Ovary (tissue), 7 donors: ENCODE measurements at regions not wholly inside any gene's neighbourhood (a gene's known extent, or its start where the extent isn't known, plus 50 kb on each side); places are given as distances from the start of the nearest gene placed in this dataset.

Experiments used
- DNase-seq, 5 donors: peaks; one replicate each; pipeline ENCODE4 v3.0.0-alpha.2; 2019 to 2020
- H3K27ac ChIP-seq, 2 donors: fragments of 200-600 bp; one replicate each; pipeline versions ENCODE4 v1.5.1 to v1.8.0; 2019 to 2022
- H3K27me3 ChIP-seq: fragments of 200-600 bp; one replicate; pipeline ENCODE4 v1.8.0; 2022
- H3K36me3 ChIP-seq: fragments of 200-600 bp; sonication (generic); one replicate; pipeline ENCODE4 v1.5.1; 2019
- H3K4me1 ChIP-seq: one replicate; pipeline ENCODE4 v1.8.1; 2013; ENCODE audit warnings: mild to moderate bottlenecking, moderate library complexity; ENCODE audit not compliant: insufficient read depth
- H3K4me3 ChIP-seq: fragments of 200-600 bp; sonication (generic); one replicate; pipeline ENCODE4 v1.5.1; 2017
- H3K9me3 ChIP-seq, 2 donors: fragments of 200-600 bp in 1 of 2; sonication (generic) in 1 of 2; one replicate each; pipeline versions ENCODE4 v1.5.1 to v1.8.1; 2013 to 2019; ENCODE audit warnings: mild to moderate bottlenecking in 1 of 2, moderate library complexity in 1 of 2
- CTCF ChIP-seq, 3 donors: fragments of 450-650 bp in 2 of 3; fragments of 200-600 bp in 1 of 3; IDR thresholded peaks; one replicate each; pipeline versions ENCODE4 v1.5.1 to v1.8.0; 2016 to 2022; ENCODE audit warnings: antibody characterized with exemption in 3 of 3, mild to moderate bottlenecking in 1 of 3
- EP300 ChIP-seq: sonication (generic); formaldehyde crosslinking; IDR thresholded peaks from one replicate; pipeline ENCODE4 v1.6.1; 2017; ENCODE audit warnings: antibody characterized with exemption
- POLR2A ChIP-seq: fragments of 450-650 bp; IDR thresholded peaks from one replicate; pipeline ENCODE4 v1.6.1; 2017; ENCODE audit warnings: antibody characterized with exemption, mild to moderate bottlenecking, moderate library complexity
- WGBS, 3 donors: extraction: QIAGEN DNeasy Blood & Tissue Kit in 1 of 3; methylation state at CpG; one replicate each; pipeline versions ENCODE4 v1.1.5 to v1.1.7; 2013 to 2017; 5-methylcytosine and 5-hydroxymethylcytosine counted together
- intact Hi-C, 4 donors: fragments of 100-400 bp; cut with DNase I; formaldehyde crosslinking; loops; one replicate each; pipeline versions ENCODE4 v1.11.0 to v1.15.1; 2022 to 2023
- donor health status: DM: no; HTN: no; CAD: no; lungs with moderate emphysema.
- donor health status: DM: no; HTN: no; CAD: no.
- donor health status: Bipolar disorder and iron deficiency.
- donor health status: DM: no; HTN: no; CAD: no.
- donor health status: DM: yes; HTN: yes; CAD: no.

GRCh38 chr4:14592950-14593349 lies 409.3 kb upstream of the CPEB2 start:
- H3K4me1 ChIP-seq = no peaks in the 10 kb centered on the region
- no peaks in the 10 kb centered on the region for H3K9me3 ChIP-seq
- WGBS, 3 donors = 79 to 81% (median 80%) methylated on average over 2 of the region's 2 CpGs
- DNase-seq = no peak
- intact Hi-C loops = no loop called here
- H3K36me3 ChIP-seq = no peaks in the 10 kb centered on the region
- TF ChIP-seq EP300 = no peak
- no peak for TF ChIP-seq CTCF (IDR thresholded peaks at IDR 0.05)
- TF ChIP-seq POLR2A = no peak
- H3K27me3 ChIP-seq = no peaks in the 10 kb centered on the region
- no peak overlapping the region for H3K27ac ChIP-seq
- H3K4me3 ChIP-seq = no peak overlapping the region

- WGBS, 3 donors = 29 to 31% (median 31%) methylated on average over 4 of the region's 4 CpGs
- no peak for DNase-seq
- H3K27ac ChIP-seq = no peak overlapping the region
- intact Hi-C loops = no loop called here
- H3K36me3 ChIP-seq = no peaks in the 10 kb centered on the region
- no peak overlapping the region for H3K4me3 ChIP-seq
- TF ChIP-seq POLR2A = no peak
- no peak for TF ChIP-seq CTCF (IDR thresholded peaks at IDR 0.05)
- no peak for TF ChIP-seq EP300
- no peaks in the 10 kb centered on the region for H3K4me1 ChIP-seq
- H3K27me3 ChIP-seq = no peaks in the 10 kb centered on the region
- H3K9me3 ChIP-seq = no peaks in the 10 kb centered on the region
These were observed 406.3 kb upstream of the CPEB2 start for GRCh38 chr4:14596028-14596427.

- TF ChIP-seq POLR2A (no peak), EP300 (no peak), CTCF (IDR thresholded peaks at IDR 0.05) (no peak)
- 33 to 56% (median 54%) methylated on average over 2 of the region's 2 CpGs for WGBS, 3 donors
- no peak for DNase-seq
- H3K36me3 ChIP-seq = no peaks in the 10 kb centered on the region
- no peaks in the 10 kb centered on the region for H3K9me3 ChIP-seq
- H3K4me1 ChIP-seq = no peaks in the 10 kb centered on the region
- H3K27ac ChIP-seq = no peak overlapping the region
- intact Hi-C loops = no loop called here
- no peak overlapping the region for H3K4me3 ChIP-seq
- H3K27me3 ChIP-seq = no peaks in the 10 kb centered on the region
These were observed 405.8 kb upstream of the CPEB2 start for GRCh38 chr4:14596437-14596836.

- intact Hi-C loops = no loop called here
- H3K36me3 ChIP-seq = no peaks in the 10 kb centered on the region
- no peaks in the 10 kb centered on the region for H3K4me1 ChIP-seq
- no peak for DNase-seq
- TF ChIP-seq POLR2A = no peak
- TF ChIP-seq EP300 = no peak
- TF ChIP-seq CTCF (IDR thresholded peaks at IDR 0.05) = no peak
- no peaks in the 10 kb centered on the region for H3K27me3 ChIP-seq
- no peak overlapping the region for H3K4me3 ChIP-seq
- H3K9me3 ChIP-seq = no peaks in the 10 kb centered on the region
- H3K27ac ChIP-seq = no peak overlapping the region
- 43 to 47% (median 44%) methylated on average over 2 of the region's 2 CpGs for WGBS, 3 donors
These were observed 405.4 kb upstream of the CPEB2 start for GRCh38 chr4:14596904-14597303.

- H3K4me3 ChIP-seq = no peak overlapping the region
- H3K36me3 ChIP-seq = no peaks in the 10 kb centered on the region
- H3K9me3 ChIP-seq = no peaks in the 10 kb centered on the region
- 44 to 49% (median 44%) methylated on average over 2 of the region's 2 CpGs for WGBS, 3 donors
- H3K4me1 ChIP-seq = no peaks in the 10 kb centered on the region
- TF ChIP-seq POLR2A (no peak), CTCF (IDR thresholded peaks at IDR 0.05) (no peak), EP300 (no peak)
- DNase-seq = no peak
- H3K27me3 ChIP-seq = no peaks in the 10 kb centered on the region
- intact Hi-C loops = no loop called here
- H3K27ac ChIP-seq = no peak overlapping the region
These were observed 400.1 kb upstream of the CPEB2 start for GRCh38 chr4:14602206-14602605.
